WTC11 (cell line): ENCODE measurements at regions not wholly inside any gene's neighbourhood (a gene's known extent, or its start where the extent isn't known, plus 50 kb on each side); places are given as distances from the start of the nearest gene placed in this dataset.

Experiments used
- AFF4 ChIP-seq: sonication (generic); formaldehyde crosslinking; IDR thresholded peaks from 2 replicates; pipeline ENCODE4 v1.8.1; 2023; ENCODE audit warnings: mild to moderate bottlenecking, missing genetic modification reagents, borderline replicate concordance
- CTCF ChIP-seq: fragments of 200-600 bp; IDR thresholded peaks from 2 replicates; pipeline ENCODE4 v1.8.0; 2022; ENCODE audit warnings: antibody characterized with exemption

DNA sequence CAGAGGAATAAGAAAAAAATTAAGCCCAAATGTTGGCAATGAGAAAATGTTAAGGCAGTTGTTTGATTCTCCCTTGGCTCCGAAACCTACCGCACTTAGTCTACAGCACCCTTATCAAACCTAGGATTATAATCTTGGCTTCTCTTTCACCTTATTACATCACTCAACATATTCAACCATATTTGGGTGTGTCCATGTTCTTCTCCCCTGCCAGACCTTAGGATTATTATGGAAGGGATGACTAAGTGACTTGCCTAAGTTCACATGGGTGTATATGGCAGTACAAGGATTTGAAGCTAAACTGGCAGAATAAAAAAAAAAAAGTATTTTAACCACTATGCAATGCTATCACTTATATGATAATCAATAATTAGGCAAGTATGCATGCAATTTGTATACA, 76.4 kb downstream of the PLK2 start:
- TF ChIP-seq CTCF (no peak), AFF4 (CRISPR knock-in tag) (no peak)
